RWPE2 (cell line): ENCODE measurements at regions not wholly inside any gene's neighbourhood (a gene's known extent, or its start where the extent isn't known, plus 50 kb on each side); places are given as distances from the start of the nearest gene placed in this dataset.
"Not testable (repeated sequence)": the region's sequence is repeated elsewhere in the genome, so short reads cannot be mapped to it uniquely, and the experiment has no call there.

Source experiments
- ATAC-seq: fragments of 200-7000 bp; cut with Tn5 transposase; 3 replicates; pipeline ENCODE4 v1.9.1; 2021; ENCODE audit warnings: low read depth
- DNase-seq: peaks from one replicate; pipeline ENCODE4 v3.0.0-alpha.2; 2020; ENCODE audit warnings: low spot score
- H3K27ac ChIP-seq: fragments of 450-650 bp; 2 replicates; pipeline ENCODE4 v1.5.1; 2017; ENCODE audit warnings: mild to moderate bottlenecking; ENCODE audit not compliant: poor library complexity, severe bottlenecking
- H3K27me3 ChIP-seq: fragments of 250-450 bp; sonication (Bioruptor Pico); 2 replicates; pipeline ENCODE4 v1.5.1; 2021; ENCODE audit warnings: mild to moderate bottlenecking, moderate library complexity; ENCODE audit not compliant: insufficient read depth, poor library complexity, severe bottlenecking
- H3K36me3 ChIP-seq: fragments of 250-450 bp; sonication (Bioruptor Pico); 2 replicates; pipeline ENCODE4 v1.5.1; 2020; ENCODE audit warnings: low read depth, mild to moderate bottlenecking, moderate library complexity
- H3K4me1 ChIP-seq: fragments of 250-450 bp; sonication (Bioruptor Pico); 2 replicates; pipeline ENCODE4 v1.5.1; 2021; ENCODE audit warnings: mild to moderate bottlenecking, moderate library complexity; ENCODE audit not compliant: insufficient read depth, poor library complexity, severe bottlenecking
- H3K4me3 ChIP-seq: fragments of 250-450 bp; sonication (Bioruptor Pico); 2 replicates; pipeline ENCODE4 v1.5.1; 2021; ENCODE audit warnings: mild to moderate bottlenecking, moderate library complexity; ENCODE audit not compliant: severe bottlenecking
- H3K9me3 ChIP-seq: fragments of 250-450 bp; sonication (Bioruptor Pico); 2 replicates; pipeline ENCODE4 v1.5.1; 2021; ENCODE audit warnings: mild to moderate bottlenecking, moderate library complexity; ENCODE audit not compliant: severe bottlenecking
- CTCF ChIP-seq: fragments of 450-650 bp; IDR thresholded peaks from one replicate; pipeline ENCODE4 v1.5.1; 2017; ENCODE audit warnings: mild to moderate bottlenecking, moderate library complexity; ENCODE audit not compliant: poor library complexity, severe bottlenecking

DNA sequence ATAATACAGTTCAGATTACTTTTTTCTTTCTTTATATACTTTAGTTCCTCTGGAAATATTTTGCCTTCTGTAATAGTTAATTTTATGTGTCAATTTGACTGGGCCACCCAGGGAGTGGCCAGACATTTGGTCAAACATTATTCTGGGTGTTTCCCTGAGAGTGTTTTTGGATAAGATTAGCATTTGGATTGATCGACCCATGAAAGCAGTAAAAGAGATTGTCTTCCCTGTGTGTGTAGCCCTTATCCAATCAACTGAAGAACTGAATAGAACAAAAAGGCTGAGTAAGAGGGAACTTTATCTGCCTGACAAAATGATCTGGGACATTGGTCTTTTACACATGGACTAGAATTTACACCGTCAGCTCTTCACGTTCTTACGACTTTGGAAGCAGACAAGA lies 1190.1 kb upstream of the FAM98A start:
- Histone ChIP-seq H3K9me3 (no peaks in the 10 kb centered on the region), H3K36me3 (no peaks in the 10 kb centered on the region), H3K4me1 (no peaks in the 10 kb centered on the region), H3K27me3 (peaks cover 3% of the 10 kb centered on the region), H3K27ac (no peak overlapping the region), H3K4me3 (no peak overlapping the region)
- no peak for DNase-seq
- TF ChIP-seq CTCF = no peak
- no peak for ATAC-seq

DNA sequence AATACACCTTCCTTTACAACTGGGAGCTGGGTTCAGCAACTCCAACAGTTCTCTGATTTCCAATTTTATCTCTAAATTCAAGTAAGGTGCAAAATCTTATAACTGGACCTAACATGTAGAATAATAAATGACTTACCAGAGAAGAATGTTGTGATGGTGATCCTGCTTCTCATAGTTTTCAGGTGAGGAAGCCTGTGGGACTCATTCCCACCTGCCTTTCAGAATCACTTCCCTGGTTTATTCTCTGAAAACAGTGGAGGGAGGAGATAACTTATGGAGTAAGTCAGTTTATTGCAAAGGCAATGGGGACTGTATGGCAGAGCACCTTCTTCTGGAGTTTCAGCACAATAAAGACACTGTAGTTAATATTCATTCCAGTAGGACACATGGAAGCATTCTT lies 1188.2 kb upstream of the FAM98A start:
- Histone ChIP-seq H3K4me1 (no peaks in the 10 kb centered on the region), H3K4me3 (no peak overlapping the region), H3K27ac (no peak overlapping the region), H3K27me3 (peaks cover 3% of the 10 kb centered on the region), H3K36me3 (no peaks in the 10 kb centered on the region), H3K9me3 (no peaks in the 10 kb centered on the region)
- no peak for ATAC-seq
- TF ChIP-seq CTCF = no peak
- no peak for DNase-seq

DNA sequence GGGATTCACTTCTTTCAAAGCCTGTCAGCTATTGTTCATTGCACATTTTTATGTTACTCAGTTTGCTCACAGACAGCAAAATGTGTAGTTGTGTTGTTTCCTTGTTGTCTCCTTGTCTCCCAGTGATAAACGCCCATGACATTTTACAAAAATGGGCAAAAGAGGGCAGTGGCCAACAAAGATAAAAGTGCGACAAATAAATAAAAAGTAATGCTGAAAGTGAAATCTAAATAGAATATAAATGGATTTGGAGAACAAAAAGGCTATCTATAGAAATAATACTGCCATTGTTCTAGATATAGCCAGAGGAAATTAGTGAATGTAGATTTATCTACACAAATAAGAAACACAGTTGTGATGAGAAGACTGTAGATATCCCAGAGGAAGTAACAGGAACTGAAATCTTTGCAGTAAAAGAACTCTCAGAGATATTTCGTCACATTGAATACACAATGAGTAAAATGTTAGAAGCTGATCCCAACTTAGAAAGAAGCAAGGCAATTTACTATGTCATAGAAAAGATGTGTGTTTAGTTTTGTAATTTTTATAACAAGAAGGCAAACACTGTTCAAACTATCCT lies 1186.2 kb upstream of the FAM98A start:
- Histone ChIP-seq H3K27me3 (peaks cover 3% of the 10 kb centered on the region), H3K4me3 (no peak overlapping the region), H3K36me3 (no peaks in the 10 kb centered on the region), H3K4me1 (no peaks in the 10 kb centered on the region), H3K27ac (no peak overlapping the region), H3K9me3 (no peaks in the 10 kb centered on the region)
- DNase-seq (no peak), ATAC-seq (no peak)
- TF ChIP-seq CTCF = no peak

DNA sequence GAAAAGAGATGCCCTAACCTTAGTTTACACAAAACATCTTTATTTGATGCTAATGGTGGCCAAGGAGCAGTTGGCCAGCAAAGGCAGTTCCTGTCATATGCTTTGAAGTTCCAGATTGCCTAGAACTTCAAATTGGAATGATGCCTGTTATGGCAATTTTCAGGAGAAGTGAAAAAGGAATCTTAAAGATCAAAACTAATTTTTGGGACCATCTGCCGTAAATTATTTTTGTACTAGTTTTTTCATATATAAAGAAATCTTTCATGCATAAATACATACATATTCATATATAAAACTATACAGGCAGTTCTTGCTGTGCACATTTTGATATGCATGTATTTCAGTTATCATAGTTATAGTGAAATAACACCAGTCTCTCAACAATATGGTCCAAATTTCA lies 1185.6 kb upstream of the FAM98A start:
- H3K4me1 ChIP-seq = no peaks in the 10 kb centered on the region
- DNase-seq = no peak

DNA sequence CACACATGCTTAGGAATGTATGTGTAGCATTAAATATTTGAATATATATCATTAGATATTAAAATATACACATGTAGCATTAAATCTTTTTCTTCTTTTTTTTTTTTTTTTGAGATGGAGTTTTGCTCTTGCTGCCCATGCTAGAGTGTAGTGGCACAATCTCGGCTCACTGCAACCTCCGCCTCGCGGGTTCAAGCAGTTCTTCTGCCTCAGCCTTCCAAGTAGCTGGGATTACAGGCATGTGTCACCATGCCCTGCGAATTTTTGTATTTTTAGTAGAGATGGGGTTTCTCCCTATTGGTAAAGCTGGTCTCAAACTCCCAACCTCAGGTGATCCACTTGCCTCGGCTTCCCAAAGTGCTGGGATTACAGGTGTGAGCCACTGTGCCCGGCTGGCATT lies 1151.6 kb upstream of the FAM98A start:
- not testable (repeated sequence) for DNase-seq, H3K4me1 ChIP-seq, H3K36me3 ChIP-seq, ATAC-seq, H3K9me3 ChIP-seq, H3K27ac ChIP-seq, H3K27me3 ChIP-seq, H3K4me3 ChIP-seq

More for the DNA sequence above, 1185.6 kb upstream of the FAM98A start:
- ATAC-seq = no peak
- no peak for TF ChIP-seq CTCF
- H3K36me3 ChIP-seq = no peaks in the 10 kb centered on the region
- H3K4me3 ChIP-seq = no peak overlapping the region
- H3K9me3 ChIP-seq = no peaks in the 10 kb centered on the region
- H3K27ac ChIP-seq = no peak overlapping the region
- H3K27me3 ChIP-seq = peaks cover 3% of the 10 kb centered on the region
